Activated CD8-positive, alpha-beta T cell treated with anti-CD3 and anti-CD28 coated beads, Interleukin-2, amount 10 ng/mL, durations not matched to agents 7 days and 5 days (primary cell): ENCODE measurements at regions not wholly inside any gene's neighbourhood (a gene's known extent, or its start where the extent isn't known, plus 50 kb on each side); places are given as distances from the start of the nearest gene placed in this dataset.
"Not testable (repeated sequence)": the region's sequence is repeated elsewhere in the genome, so short reads cannot be mapped to it uniquely, and the experiment has no call there.

ENCODE experiments used
- ATAC-seq: fragments of 150-1000 bp; cut with Tn5 transposase; one replicate; pipeline ENCODE4 v1.10.0; 2021; ENCODE audit warnings: moderate library complexity
- CTCF ChIA-PET: fragments of 350-600 bp; sonication (Branson Sonifier 250); formaldehyde crosslinking; loops from one replicate; lab custom pipeline; 2021; ENCODE audit warnings: antibody characterized with exemption; lab: Charles Lee
- POLR2A ChIA-PET: fragments of 350-600 bp; sonication (Branson Sonifier 250); formaldehyde crosslinking; loops from one replicate; lab custom pipeline; 2021; ENCODE audit warnings: antibody characterized with exemption; lab: Charles Lee
- DNase-seq: peaks from one replicate; pipeline ENCODE4 v3.0.0-alpha.2; 2020
- H3K27ac Mint-ChIP-seq: one replicate; pipeline ENCODE4 v1.8.0; 2021; ENCODE audit warnings: mild to moderate bottlenecking, mixed read lengths
- H3K27me3 Mint-ChIP-seq: one replicate; pipeline ENCODE4 v1.8.0; 2021; ENCODE audit warnings: low read depth, mixed read lengths
- H3K36me3 Mint-ChIP-seq: one replicate; pipeline ENCODE4 v1.8.0; 2021; ENCODE audit warnings: low read depth, mixed read lengths
- H3K4me1 Mint-ChIP-seq: one replicate; pipeline ENCODE4 v1.8.0; 2021; ENCODE audit warnings: low read depth, mixed read lengths
- H3K4me3 Mint-ChIP-seq: one replicate; pipeline ENCODE4 v1.8.0; 2021; ENCODE audit warnings: mild to moderate bottlenecking, mixed read lengths
- H3K9me3 Mint-ChIP-seq: one replicate; pipeline ENCODE4 v1.8.0; 2022; ENCODE audit warnings: mixed read lengths; ENCODE audit not compliant: insufficient read depth

- H3K9me3 Mint-ChIP-seq: peaks cover 20% of the 10 kb centered on the region
- ATAC-seq, H3K27ac Mint-ChIP-seq, POLR2A ChIA-PET, H3K4me1 Mint-ChIP-seq, H3K27me3 Mint-ChIP-seq, DNase-seq, H3K36me3 Mint-ChIP-seq, H3K4me3 Mint-ChIP-seq, CTCF ChIA-PET: not testable (repeated sequence)
Observed at GRCh38 chr10:53358978-53359377, 586.4 kb upstream of the MBL2 start.

DNA sequence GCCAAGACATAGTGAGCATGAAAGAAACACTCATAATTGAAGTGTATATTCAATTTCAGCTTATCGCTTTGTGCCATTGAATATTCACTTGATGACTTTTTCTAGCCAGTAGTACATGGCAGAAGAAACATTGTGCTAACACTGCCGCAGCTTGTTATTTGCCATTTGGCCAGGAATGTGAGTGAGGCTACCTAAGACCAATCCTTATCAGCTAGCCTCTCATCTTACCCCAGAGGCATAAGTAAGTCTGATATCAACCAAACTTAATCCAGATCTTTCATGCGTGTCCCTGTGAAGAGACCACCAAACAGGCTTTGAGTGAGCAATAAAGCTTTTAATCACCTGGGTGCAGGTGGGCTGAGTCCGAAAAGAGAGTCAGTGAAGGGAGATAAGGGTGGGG is 586.0 kb upstream of the MBL2 start:
- ChIA-PET POLR2A (no interaction called here), CTCF (no interaction called here)
- Mint-ChIP-seq H3K4me3 (no peak overlapping the region), H3K36me3 (no peaks in the 10 kb centered on the region), H3K27me3 (no peaks in the 10 kb centered on the region), H3K4me1 (no peaks in the 10 kb centered on the region), H3K27ac (no peak overlapping the region), H3K9me3 (peaks cover 20% of the 10 kb centered on the region)
- no peak for ATAC-seq
- no peak for DNase-seq

DNA sequence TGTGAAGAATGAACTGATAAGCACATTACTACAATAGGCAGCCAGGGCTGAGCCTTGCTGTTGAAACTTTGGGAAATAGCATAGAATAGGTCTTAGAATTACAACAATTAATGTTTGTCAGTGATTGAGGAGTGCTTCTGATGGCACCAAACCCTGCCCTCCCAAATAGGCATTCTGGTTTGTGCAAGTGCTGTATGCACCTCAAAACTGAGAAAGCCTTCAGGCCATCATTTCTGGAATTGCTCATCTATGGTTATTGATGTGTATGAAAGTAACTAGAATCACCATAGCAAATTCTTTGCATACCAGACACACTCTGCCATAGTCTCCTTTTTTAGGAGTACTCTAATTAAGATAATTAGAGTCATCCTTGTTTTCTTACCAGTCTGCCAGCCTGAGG is 585.0 kb upstream of the MBL2 start:
- H3K27ac Mint-ChIP-seq: no peak overlapping the region
- H3K27me3 Mint-ChIP-seq: no peaks in the 10 kb centered on the region
- no peaks in the 10 kb centered on the region for H3K36me3 Mint-ChIP-seq
- ChIA-PET POLR2A (no interaction called here), CTCF (no interaction called here)
- H3K9me3 Mint-ChIP-seq: peaks cover 20% of the 10 kb centered on the region
- no peak for ATAC-seq
- H3K4me3 Mint-ChIP-seq: no peak overlapping the region
- H3K4me1 Mint-ChIP-seq: no peaks in the 10 kb centered on the region
- DNase-seq: no peak

DNA sequence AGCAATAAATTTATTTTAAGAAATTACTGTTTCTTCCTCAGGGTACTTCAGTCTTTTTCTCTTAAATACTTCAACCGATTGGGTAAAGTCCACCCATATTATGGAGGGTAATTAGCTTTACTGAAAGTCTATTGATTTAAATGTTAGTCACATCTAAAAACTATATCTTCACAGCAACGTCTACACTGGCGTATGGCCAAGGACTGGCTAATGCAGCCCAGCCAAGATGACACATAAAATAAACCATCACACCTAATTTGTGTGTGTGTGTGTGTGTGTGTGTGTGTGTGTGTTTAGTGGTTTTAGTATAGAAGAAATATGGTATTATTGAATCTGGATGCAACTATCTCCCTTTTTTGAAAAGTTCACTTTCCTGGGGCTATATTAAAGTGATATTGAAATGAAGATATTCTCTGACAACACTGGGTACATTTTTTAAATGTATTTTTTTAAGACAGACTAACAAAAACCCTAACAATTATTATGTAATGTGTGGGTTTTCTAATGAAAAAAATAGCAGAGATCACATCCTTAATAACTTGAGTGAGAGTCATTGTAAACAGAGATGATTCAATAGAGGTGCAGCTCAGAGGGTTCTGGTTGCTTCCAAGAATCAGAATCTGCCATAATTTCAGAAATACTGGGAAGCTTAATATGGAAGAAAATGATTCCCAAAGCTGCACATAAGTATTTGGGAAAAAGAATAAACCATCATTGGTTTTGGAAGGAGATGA is 584.2 kb upstream of the MBL2 start:
- no peak overlapping the region for H3K4me3 Mint-ChIP-seq
- no peaks in the 10 kb centered on the region for H3K4me1 Mint-ChIP-seq
- no peak for ATAC-seq
- no peaks in the 10 kb centered on the region for H3K36me3 Mint-ChIP-seq
- peaks cover 20% of the 10 kb centered on the region for H3K9me3 Mint-ChIP-seq
- no peaks in the 10 kb centered on the region for H3K27me3 Mint-ChIP-seq
- CTCF ChIA-PET: no interaction called here
- POLR2A ChIA-PET: no interaction called here
- no peak overlapping the region for H3K27ac Mint-ChIP-seq
- DNase-seq: no peak

DNA sequence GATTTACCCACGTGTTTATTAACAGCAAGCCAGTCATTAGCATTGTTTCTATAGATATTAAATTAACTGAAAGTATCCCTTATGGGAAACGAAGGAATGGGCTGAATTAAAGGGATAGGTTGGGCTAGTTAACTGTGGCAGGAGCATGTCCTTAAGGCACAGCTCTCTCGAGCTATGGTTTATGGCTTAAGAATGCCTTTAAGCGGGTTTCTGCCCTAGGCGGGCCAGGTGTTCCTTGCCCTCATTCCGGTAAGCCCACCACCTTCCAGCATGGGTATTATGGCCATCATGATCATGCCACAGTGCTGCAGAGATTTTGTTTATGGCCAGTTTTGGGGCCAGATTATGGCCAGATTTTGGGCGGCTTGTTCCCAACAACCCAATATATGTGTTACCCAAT is 569.9 kb upstream of the MBL2 start:
- ATAC-seq, H3K9me3 Mint-ChIP-seq, DNase-seq, H3K27me3 Mint-ChIP-seq, CTCF ChIA-PET, H3K4me1 Mint-ChIP-seq, H3K27ac Mint-ChIP-seq, H3K4me3 Mint-ChIP-seq, H3K36me3 Mint-ChIP-seq, POLR2A ChIA-PET: not testable (repeated sequence)

GRCh38 chr10:53338199-53338598 is 565.6 kb upstream of the MBL2 start:
- POLR2A ChIA-PET: not testable (repeated sequence)
- H3K9me3 Mint-ChIP-seq: peaks cover 35% of the 10 kb centered on the region

DNA sequence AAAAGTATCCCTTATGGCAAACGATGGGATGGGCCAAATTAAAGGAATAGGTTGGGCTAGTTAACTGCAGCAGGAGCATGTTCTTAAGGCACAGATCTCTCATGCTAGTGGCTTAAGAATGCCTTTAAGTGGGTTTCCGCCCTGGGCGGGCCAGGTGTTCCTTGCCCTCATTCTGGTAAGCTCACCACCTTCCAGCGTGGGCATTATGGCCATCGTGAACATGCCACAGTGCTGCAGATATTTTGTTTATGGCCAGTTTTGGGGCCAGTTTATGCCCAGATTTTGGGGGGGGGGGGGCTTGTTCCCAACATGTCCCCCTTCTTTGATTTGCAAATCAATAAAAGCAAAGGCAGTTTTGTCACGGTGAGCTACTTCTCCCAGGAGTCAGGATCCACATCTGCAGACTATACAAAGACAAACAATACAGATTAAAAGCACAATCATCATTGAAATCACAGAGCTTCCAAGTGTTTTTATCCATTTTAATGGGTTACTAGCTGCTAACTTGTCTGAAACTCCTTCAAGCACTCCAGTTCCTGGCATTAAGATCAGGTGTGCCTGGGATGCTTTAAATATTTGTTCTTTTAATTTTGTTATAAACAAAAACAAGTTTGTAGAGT is 563.3 kb upstream of the MBL2 start:
- H3K27ac Mint-ChIP-seq, H3K4me1 Mint-ChIP-seq, CTCF ChIA-PET, ATAC-seq, H3K36me3 Mint-ChIP-seq, DNase-seq, POLR2A ChIA-PET, H3K4me3 Mint-ChIP-seq, H3K27me3 Mint-ChIP-seq: not testable (repeated sequence)
- peaks cover 31% of the 10 kb centered on the region for H3K9me3 Mint-ChIP-seq

More at GRCh38 chr10:53338199-53338598, 565.6 kb upstream of the MBL2 start:
- H3K36me3 Mint-ChIP-seq, H3K27me3 Mint-ChIP-seq, H3K27ac Mint-ChIP-seq, DNase-seq, CTCF ChIA-PET, ATAC-seq, H3K4me1 Mint-ChIP-seq, H3K4me3 Mint-ChIP-seq: not testable (repeated sequence)

DNA sequence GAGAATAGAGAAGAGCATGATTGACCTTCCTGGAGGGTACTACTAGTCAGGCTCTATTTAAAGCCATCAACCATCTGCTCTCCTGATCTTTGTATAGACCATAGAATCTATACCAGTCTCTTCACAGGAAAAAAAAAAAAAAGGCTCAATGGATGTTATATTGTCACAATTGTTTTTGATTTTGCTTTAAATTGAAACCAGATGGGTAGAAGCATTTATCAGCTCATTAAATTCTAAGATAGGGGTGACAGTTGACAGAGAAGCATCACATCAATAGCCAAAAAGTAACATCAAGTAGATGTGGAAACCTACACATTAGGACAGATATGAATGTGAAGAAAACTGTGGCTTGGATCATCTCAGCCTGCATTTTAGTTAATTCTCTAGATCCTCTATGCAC is 558.9 kb upstream of the MBL2 start:
- Mint-ChIP-seq H3K9me3 (peaks cover 19% of the 10 kb centered on the region), H3K27me3 (no peaks in the 10 kb centered on the region), H3K4me3 (no peak overlapping the region), H3K36me3 (no peaks in the 10 kb centered on the region), H3K27ac (no peak overlapping the region), H3K4me1 (no peaks in the 10 kb centered on the region)
- ChIA-PET POLR2A (no interaction called here), CTCF (no interaction called here)
- DNase-seq (no peak), ATAC-seq (no peak)

DNA sequence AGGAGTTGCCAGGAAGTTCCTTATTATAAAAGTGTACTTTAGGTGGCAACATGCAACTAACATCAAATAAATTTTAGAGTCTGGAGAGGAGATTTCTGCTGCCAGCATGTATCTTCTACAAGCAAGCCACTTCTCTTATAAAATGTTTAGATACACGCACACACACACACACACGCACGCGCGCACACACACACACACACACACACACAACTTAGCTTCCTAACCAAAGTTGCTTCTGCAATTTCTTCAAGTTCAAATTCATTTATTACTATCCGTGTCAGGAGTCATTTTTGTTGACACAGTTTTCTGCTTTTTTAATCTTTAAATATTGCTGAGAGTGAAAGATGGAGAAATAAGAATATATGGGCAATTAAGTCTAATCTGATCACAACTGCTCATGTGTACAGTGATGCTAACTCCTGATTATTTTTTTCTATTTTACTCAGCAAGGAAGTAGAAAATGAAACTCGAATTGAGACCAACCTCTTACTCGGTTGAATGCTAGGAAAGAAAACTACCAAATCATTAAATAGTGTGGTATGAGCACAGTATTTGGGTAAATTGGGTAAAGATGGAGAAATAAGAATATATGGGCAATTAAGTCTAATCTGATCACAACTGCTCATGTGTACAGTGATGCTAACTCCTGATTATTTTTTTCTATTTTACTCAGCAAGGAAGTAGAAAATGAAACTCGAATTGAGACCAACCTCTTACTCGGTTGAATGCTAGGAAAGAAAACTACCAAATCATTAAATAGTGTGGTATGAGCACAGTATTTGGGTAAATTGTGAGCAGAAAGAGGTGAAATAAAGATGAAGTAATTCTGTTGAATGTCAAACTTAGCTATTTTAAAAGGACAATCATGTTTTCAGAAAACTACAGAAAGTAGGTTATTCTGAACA is 554.1 kb upstream of the MBL2 start:
- DNase-seq, H3K27me3 Mint-ChIP-seq, H3K9me3 Mint-ChIP-seq, ATAC-seq, POLR2A ChIA-PET, H3K4me1 Mint-ChIP-seq, H3K4me3 Mint-ChIP-seq, H3K36me3 Mint-ChIP-seq, CTCF ChIA-PET, H3K27ac Mint-ChIP-seq: not testable (repeated sequence)

- CTCF ChIA-PET: no interaction called here
- no peak for DNase-seq
Observed at GRCh38 chr10:53325066-53325465, 552.5 kb upstream of the MBL2 start.

DNA sequence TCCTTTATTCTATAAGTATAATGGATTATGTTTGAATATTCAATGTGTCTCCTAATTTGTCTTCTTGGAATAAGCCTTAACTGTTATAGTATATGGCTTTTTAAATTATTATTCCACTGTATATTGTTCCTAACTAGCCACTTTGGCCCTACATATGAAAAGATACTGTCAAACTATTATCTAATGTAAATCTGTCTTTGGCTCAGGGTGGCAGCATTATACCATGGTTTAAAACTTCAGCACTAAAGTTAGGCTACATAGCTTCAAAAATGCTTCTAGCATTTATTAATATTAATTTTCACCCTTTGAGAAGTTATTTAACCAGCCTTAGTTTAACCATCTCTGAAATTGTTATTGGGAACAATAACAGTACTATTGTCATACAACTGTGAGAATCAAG is 543.1 kb upstream of the MBL2 start:
- H3K27me3 Mint-ChIP-seq: no peaks in the 10 kb centered on the region
- H3K36me3 Mint-ChIP-seq: no peaks in the 10 kb centered on the region
- DNase-seq: no peak
- no peak overlapping the region for H3K4me3 Mint-ChIP-seq
- no peaks in the 10 kb centered on the region for H3K9me3 Mint-ChIP-seq
- ChIA-PET POLR2A (no interaction called here), CTCF (no interaction called here)
- H3K4me1 Mint-ChIP-seq: no peaks in the 10 kb centered on the region
- no peak for ATAC-seq
- H3K27ac Mint-ChIP-seq: no peak overlapping the region

More at GRCh38 chr10:53325066-53325465, 552.5 kb upstream of the MBL2 start:
- no peaks in the 10 kb centered on the region for H3K9me3 Mint-ChIP-seq
- POLR2A ChIA-PET: no interaction called here
- no peaks in the 10 kb centered on the region for H3K27me3 Mint-ChIP-seq
- no peak overlapping the region for H3K27ac Mint-ChIP-seq
- H3K4me1 Mint-ChIP-seq: no peaks in the 10 kb centered on the region
- no peak overlapping the region for H3K4me3 Mint-ChIP-seq
- ATAC-seq: no peak
- H3K36me3 Mint-ChIP-seq: no peaks in the 10 kb centered on the region

DNA sequence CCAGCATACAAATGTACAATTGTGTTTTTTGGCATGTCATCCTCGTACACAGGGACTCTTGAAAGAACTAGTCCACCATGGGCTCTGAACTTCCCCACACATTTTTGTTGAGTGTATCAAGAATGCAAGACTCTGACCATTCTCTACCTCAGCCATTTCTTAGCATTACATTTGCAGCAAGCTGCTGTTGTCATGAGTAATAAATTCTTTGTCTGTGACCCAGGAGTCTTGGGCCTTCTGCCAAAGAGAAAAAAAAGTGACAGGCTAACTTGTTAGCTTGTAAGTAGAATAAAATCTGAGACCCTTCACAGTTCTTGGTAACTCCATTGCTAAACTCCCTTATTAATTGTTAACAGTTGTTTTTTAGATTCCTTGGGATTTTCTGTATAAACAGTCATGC is 542.3 kb upstream of the MBL2 start:
- DNase-seq: no peak
- Mint-ChIP-seq H3K27me3 (no peaks in the 10 kb centered on the region), H3K9me3 (no peaks in the 10 kb centered on the region), H3K36me3 (no peaks in the 10 kb centered on the region), H3K4me1 (no peaks in the 10 kb centered on the region), H3K27ac (no peak overlapping the region), H3K4me3 (no peak overlapping the region)
- POLR2A ChIA-PET: no interaction called here
- ATAC-seq: no peak
- CTCF ChIA-PET: no interaction called here
